ENCODE measurements at regions not wholly inside any gene's neighbourhood (a gene's known extent, or its start where the extent isn't known, plus 50 kb on each side); places are given as distances from the start of the nearest gene placed in this dataset.

GRCh38 chr12:84779169-84779568, 133.4 kb downstream of the SLC6A15 start:
- TF ChIP-seq CTCF (tag by site-specific recombination; IDR thresholded peaks at IDR 0.05), result no peak
- TF ChIP-seq GLIS1 (tag by site-specific recombination; IDR thresholded peaks at IDR 0.05), result no peak
- TF ChIP-seq BCL11A (tag by site-specific recombination; IDR thresholded peaks at IDR 0.05; ENCODE audit: low read depth), result no peak
- TF ChIP-seq ZNF658 (tag by site-specific recombination; IDR thresholded peaks at IDR 0.05), result no peak
- TF ChIP-seq ZFP41 (tag by site-specific recombination; IDR thresholded peaks at IDR 0.05; ENCODE audit: borderline replicate concordance), result no peak
- no peak for TF ChIP-seq ATF2 (tag by site-specific recombination; IDR thresholded peaks at IDR 0.05; ENCODE audit: low read depth)
- no peak for TF ChIP-seq HOXA7 (CRISPR knock-in tag; IDR thresholded peaks at IDR 0.05; ENCODE audit: borderline replicate concordance)
